Keratinocyte (primary cell): ENCODE measurements at regions not wholly inside any gene's neighbourhood (a gene's known extent, or its start where the extent isn't known, plus 50 kb on each side); places are given as distances from the start of the nearest gene placed in this dataset.

ENCODE experiments used
- EZH2 ChIP-seq: IDR thresholded peaks from one replicate; pipeline ENCODE4 v1.6.1; 2012; ENCODE audit warnings: inconsistent platforms, mild to moderate bottlenecking, low read length, moderate library complexity
- TF ChIP-seq, protein P1 (sequence below), 3 experiments: IDR thresholded peaks in 1 of 3; conservative IDR thresholded peaks in 1 of 3; optimal IDR thresholded peaks in 1 of 3; 2 replicates in 2 of 3; 3 replicates in 1 of 3; pipeline versions ENCODE3 to v1.5.1; 2011; ENCODE audit warnings: low read length in 3 of 3, mild to moderate bottlenecking in 3 of 3, moderate library complexity in 2 of 3, control low read depth in 1 of 3, inconsistent platforms in 1 of 3; ENCODE audit not compliant: insufficient read depth in 2 of 3; ENCODE audit errors: extremely low read depth in 1 of 3

DNA sequence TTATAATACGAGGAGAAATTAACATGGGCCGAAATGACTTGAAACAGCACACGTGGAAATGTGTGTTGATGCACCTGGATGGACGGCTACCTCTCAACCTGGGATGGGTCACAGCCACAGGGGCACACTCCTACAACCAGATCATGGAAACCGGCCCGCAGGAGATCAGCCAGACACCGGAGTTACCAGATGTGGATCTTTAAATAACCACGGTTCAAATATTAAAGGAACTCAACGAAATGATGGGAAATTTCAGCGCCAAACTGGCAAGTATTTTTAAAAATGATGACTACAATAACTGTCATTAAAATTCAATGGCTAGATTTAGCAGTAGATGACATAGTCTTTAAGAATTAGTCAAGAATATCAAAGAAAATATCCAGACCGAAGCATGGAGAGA, 166.9 kb upstream of the GPR12 start:
- TF ChIP-seq, protein P1, sequence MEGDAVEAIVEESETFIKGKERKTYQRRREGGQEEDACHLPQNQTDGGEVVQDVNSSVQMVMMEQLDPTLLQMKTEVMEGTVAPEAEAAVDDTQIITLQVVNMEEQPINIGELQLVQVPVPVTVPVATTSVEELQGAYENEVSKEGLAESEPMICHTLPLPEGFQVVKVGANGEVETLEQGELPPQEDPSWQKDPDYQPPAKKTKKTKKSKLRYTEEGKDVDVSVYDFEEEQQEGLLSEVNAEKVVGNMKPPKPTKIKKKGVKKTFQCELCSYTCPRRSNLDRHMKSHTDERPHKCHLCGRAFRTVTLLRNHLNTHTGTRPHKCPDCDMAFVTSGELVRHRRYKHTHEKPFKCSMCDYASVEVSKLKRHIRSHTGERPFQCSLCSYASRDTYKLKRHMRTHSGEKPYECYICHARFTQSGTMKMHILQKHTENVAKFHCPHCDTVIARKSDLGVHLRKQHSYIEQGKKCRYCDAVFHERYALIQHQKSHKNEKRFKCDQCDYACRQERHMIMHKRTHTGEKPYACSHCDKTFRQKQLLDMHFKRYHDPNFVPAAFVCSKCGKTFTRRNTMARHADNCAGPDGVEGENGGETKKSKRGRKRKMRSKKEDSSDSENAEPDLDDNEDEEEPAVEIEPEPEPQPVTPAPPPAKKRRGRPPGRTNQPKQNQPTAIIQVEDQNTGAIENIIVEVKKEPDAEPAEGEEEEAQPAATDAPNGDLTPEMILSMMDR (optimal IDR thresholded peaks at IDR 0.05 in 1 of 3, IDR thresholded peaks at IDR 0.05 in 1 of 3, conservative IDR thresholded peaks at IDR 0.05 in 1 of 3; ENCODE audit: extremely low read depth in 1 of 3, insufficient read depth in 2 of 3, low read length in 3 of 3): no peak
- TF ChIP-seq EZH2: no peak
